Stimulated activated CD8-positive, alpha-beta memory T cell treated with anti-CD3 and anti-CD28 coated beads, Interleukin-4, amount 100 ng/mL, for 4 hours (primary cell): ENCODE measurements at regions not wholly inside any gene's neighbourhood (a gene's known extent, or its start where the extent isn't known, plus 50 kb on each side); places are given as distances from the start of the nearest gene placed in this dataset.

Source experiments
- DNase-seq, 2 donors: peaks; one replicate each; pipeline ENCODE4 v3.0.0-alpha.2; 2020; ENCODE audit warnings: low read depth in 2 of 2, low spot score in 1 of 2

DNA sequence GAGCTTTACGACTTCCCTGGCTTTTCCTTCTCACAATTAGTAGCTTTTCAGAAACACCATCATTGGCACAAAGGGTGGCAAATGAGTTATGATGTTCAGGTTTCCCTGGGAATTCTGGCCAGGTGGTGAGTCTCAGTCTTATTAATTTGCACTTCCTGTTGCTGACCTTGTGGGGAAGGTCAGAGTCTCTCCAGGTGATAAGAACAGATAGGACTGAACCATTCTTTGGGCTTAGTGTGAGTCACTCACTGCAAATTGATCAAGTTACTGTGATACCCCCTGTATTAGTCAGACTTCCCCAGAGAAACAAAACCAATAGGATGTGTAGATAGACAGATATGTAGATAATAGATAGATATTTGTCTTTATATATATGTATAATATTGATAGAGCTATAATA is 53.8 kb upstream of the RANBP3L start:
- DNase-seq = no peak

DNA sequence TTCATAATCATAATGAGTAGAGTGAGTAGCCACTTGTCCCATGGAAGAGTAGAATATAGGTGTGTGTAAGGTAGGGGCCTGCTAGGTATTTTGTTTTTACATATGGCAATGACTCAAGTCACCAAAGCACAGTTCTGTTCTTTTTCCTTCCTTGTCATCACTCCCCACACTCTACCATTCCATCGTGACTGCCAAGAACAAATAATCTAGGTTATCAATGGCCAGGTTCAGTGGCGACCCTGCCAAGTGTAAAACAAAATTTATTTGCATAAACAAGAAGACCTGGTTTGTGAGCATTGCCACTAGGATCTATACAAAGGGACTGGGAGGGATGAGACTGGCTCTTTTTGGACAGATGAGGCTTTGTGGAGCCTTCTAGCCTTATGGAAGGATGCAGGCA is 55.2 kb upstream of the RANBP3L start:
- no peak for DNase-seq

DNA sequence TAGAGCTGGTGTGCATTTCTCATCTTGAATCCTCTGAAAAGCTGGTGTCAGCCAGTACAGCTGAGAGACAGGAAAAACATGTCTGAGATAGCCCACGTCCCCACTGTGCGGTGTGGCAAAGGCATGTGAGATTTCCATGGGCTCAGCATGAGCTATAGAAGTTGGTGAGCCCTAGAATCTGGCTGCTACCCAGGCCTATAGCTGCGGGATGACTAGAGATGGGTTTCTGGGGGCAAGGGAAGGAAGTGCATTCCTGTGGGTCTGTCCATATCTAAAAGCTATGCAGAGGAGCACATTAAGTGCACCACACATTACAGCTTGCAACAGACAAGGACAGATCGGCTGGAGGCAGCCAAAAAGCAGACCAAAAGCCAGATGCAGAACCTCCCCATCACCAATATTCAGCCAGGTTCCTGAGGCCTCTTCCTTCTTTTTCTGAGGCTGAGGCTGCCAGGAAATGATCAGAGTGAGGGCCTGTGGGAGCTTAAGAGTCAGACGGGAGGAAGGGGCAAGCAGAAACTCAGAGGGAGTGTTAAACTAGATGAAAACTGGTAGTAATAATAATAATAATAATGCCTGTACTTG is 55.8 kb upstream of the RANBP3L start:
- DNase-seq = no peak

DNA sequence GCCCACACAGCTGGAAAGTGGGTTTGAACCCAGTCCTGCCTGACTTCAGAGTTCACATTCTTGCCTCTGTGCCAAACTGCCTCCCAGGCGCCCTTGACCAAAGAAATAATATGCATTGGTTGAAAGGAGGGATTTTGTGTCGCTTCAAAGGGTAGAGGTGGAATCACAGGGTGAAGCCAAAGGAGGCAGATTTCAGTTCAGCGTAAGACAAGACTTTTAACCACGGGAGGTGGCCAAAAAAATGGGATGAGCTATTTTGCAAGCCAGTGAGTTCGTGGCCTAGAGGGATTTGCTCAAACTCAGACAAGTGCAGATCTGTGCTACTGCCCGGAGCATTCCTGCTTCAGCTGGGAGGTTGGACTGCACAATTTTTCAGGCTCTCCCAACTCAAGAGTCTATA is 57.6 kb upstream of the RANBP3L start:
- DNase-seq = no peak

DNA sequence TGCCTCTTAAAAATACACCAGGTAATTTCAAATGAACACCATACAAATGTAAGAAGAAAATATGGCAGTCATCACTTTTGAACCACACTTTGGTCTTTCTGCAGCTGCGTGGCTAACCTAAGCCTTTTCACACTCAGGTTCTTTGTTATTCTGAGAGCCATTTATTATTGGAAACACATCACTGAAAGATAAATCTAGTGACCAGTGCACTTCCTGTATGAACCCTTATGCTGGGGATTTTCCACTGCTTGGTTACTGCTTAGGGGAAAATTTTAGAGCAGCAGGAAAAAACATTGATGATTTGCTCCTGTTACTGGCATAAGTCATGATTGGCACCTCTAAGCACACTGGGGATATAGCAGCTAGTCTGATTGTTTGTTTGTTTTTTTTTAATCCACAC is 58.6 kb upstream of the RANBP3L start:
- no peak for DNase-seq

DNA sequence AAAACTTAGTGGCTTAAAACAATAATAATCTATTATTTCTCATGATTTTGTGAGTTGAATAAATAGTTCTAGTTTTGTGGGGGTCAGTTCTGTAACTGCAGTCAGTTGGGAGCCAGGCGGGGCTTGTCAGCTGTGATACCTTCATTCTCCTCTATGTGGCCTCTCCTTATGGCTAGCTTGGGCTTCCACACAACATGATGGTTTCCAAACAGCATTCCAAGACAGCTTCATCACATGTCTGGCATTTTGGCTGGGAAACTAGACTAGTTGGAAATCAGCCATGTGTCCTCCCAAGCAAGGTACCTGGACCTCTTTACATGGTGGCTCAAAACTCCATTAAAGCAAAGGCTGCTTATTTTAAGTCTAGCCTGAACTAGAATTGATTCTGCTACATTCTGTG is 61.4 kb upstream of the RANBP3L start:
- DNase-seq = no peak

DNA sequence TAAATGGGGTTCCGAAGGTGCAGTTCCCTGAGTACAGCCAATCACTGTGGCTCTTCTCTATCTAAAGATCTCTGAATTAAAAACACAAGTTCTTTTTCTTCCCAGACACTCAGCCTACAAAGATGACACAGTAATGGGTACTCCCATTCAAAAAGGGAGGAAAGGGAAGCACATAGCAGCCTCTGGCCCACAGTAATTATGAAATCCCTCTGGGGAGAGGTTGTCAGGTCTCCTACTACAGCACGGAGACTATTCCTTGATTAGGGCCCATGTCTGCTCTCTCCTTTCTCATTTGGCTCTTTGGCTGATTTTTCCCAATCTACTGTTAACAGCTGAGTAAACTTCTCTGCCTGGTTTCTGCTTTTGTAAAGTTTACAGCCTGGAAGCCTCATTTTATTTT is 62.0 kb upstream of the RANBP3L start:
- no peak for DNase-seq

DNA sequence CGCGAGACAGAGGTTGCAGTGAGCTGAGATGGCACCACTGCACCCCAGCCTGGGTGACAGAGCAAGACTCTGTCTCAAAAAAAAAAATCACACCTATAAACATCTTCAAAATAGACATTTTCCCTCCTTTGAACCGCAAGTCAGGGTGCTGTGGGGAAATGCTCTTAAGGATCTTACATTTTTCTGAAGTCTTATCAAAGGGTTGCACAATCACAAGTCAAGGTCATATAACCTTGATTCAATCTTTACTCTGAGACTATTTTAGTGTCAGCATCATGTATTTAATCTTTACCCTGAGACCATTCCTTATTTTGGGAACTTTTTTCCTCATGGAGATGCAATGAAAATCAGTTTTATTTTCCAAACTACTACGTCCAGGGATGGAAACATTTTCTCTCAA is 62.8 kb upstream of the RANBP3L start:
- DNase-seq = no peak

DNA sequence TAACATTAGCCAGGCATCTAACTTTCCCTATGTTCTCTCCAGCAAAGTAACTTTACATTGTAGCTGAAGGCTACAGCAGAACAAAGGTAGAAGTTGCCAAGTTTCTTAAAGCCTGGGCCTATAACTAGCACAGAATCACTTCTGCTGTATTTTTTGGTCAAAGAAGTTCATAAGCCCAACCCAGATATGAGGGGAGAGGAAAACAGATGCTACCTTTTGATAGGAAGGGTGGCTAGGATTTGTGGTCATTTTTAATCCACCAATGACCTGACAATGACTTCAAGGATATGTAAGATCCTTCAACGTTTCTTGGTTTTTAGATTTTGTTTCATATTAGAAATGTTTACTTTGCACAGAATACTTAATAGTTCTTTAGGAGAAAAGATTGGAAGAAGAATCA is 64.2 kb upstream of the RANBP3L start:
- DNase-seq = no peak

DNA sequence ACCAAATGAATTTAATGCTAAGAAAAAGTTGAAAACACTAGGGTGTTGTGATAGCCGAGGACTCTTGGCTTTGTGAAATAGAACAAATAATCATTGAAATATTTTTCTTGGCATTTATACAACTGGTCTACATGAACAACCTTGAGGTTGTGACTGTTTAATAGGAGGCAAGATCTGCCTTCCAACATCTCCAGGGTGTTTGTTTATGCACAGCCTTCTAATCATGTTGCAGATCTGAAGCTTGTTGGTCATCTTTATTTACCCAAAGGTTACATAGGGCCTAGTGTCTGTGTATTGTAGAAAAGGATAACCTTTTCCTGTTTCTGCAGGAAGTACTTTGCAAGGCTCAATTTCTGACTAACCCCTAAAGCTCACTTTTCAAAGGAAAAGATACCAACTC is 65.2 kb upstream of the RANBP3L start:
- no peak for DNase-seq

DNA sequence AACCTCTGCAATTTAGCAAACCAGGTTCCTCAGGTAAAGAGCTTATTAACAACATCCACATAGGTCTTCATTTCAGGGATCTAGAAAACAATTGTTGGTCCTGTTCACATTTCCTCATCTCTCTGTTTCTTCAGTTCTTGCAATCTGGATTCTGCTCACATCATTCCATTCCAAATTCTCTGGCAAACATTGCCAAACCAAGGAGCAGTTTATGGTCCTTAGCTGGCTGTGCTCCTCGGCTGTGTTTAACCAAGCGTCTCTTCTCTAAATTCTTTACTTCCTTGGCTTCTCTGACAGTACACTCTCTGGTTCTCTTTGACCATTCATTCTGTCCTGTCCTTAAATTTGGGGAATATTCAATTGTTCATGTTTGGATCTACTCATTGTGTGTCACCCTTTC is 65.8 kb upstream of the RANBP3L start:
- DNase-seq = no peak

DNA sequence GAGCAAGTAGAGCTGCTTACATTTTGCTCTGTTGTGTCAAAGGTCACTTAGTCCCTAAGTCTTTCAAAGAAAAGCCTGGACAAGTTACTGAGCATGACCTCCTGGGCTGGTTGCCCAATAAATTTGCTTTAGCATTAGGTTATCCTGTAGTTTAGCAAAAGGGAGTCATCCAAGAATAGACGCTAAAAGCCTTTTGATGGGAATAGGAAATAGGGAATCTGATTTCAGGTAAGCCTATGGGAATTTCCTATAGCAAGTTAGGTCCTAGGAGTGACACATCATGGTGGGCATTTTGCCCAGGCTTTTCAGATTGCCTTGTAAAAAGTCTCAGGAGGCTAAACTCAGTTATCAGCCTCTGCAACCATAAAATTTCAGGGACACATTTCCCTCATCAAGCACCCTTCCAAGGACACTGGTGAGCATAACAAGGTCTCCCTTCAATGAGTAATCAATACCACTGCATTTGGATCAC is 67.6 kb upstream of the RANBP3L start:
- DNase-seq = no peak

DNA sequence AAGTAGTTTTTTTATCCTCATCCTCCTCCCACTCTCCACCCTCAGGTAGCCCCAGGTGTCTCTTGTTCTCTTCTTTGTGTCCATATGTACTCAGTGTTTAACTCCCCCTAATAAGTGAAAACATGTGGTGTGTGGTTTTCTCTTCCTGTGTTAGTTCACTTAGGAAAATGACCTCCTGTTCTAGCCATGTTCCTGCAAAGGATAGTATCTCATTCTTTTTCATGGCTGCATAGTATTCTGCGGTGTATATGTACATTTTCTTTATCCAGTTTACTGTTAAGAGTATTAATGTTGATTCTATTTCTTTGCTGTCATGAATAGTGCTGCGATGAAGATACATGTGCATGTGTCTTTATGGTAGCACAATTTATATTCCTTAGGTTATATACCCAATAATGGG is 68.4 kb upstream of the RANBP3L start:
- DNase-seq = no peak

DNA sequence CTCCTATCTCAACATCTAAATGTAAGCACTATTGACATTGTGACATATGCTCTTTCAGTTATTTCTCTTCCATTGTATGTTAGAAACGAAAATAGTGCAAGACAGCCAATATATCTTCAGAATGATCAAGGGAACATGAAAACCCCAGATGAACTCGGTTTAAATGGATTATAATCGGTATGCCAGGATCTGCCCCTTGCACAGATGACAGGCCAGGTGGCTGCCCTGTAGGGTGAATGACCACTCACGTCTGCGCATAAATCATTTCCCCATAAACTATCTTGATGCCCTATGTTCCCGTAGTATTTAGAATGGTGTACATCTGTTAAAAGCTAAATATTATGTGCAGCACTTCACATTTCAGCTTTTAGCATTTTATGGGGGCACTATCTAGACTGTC is 69.7 kb upstream of the RANBP3L start:
- DNase-seq = no peak

DNA sequence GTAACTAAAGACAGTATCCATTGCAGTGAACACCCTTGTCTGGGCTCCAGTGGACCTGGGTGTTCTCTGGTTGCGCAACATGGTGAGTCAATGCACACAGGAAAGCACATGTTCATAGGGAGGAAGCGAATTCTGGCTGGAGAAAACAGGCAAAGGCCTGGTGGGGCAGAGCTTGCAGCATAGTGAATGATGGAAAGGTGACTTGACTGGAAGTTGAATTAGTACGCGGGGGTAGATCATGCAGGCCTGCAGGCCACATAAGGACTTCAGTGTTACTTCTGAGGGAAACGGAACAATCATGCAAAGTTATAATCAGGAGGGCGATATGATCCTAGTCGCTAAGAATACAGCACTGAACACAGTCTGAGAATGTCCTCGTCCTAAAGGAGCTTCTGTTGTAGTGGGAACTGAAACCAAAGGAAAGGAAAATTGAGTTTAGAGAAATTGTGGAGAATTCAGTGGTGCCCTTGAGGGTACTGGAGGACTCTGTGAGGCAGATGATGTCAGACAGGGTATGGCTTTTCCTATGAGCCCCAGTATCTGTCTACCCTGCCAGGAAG is 71.9 kb upstream of the RANBP3L start:
- DNase-seq = no peak

DNA sequence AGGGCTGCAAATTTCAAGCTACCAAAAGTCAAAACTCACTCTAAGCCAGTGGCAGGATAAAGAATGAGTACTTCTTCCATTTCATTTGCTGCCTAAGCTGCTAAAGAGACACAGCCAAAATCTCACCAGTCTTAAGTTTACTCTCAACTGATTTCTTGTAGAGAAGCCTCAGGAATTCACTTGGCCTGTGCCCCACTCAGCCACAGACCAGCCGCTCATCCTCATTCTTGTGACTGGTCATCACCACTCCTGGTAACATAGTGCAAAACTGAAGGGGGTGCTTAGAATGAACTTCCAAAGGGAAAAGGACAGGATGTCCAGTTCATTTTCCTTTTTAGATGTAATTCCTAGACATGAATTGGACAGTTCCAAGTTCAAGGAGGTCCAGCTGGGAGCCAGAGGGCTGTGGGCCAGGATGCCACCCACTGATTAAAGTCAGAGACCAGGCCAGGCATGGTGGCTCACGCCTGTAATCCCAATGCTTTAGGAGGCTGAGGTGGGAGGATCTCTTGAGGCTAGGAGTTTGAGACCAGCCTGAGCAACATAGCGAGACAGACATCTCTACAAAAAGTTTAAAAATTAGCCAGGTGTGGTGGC is 72.7 kb upstream of the RANBP3L start:
- no peak for DNase-seq

DNA sequence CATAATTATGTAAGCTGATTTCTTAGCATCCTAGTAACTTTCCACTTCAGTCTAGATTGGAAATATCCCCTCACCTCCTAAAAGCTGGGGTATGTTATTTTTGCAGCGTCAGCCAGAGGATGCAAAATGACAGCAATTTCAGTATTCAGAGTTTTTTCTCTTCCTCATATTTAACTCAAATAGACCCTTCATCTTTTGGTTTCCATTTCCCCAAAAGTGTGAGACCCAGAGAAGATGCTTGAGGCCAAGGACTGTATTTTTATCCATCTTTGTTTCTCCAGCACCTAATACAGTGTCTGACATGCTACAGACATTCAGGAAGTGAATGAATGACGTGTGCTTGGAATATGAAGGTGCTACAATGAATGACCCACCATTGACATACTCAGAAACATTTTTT is 75.5 kb upstream of the RANBP3L start:
- DNase-seq = no peak

DNA sequence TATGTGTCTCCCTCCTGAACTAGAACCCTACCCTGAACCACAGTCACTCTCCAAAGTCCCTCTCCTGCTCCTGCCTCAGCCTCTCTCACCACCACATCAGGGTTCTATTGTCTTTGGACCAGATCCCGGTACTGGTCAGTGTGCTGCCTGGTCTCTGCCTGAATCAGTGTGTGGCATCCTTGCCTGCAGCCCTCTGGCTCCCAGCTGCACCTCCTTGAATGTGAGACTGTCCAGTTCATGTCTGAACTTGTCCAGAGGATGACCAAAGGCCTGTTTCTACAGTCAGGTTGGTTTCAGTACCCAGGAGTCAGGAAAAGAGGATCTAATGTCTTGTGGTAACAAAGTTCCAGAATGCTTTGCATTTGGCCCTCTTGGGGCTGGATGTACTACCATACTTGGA is 76.8 kb upstream of the RANBP3L start:
- no peak for DNase-seq

DNA sequence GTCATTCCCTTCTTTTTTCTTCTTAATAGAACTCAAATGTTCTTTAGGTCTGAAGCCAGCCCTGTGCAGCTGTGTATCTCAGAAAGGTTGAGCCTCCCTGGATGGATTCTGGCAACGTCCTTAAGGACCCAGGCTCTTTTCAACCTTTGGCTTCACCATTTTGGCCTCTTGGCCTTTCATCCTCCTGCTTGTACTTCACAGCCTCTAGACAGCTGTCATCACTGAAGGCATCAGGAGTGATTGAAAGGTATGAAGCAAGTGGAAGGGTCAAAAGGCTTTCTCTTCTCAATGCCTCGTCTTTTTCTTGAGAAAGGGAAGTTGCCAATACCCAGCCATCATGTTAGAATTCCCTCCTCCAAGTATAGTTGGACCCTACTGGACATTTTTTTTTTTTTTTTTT is 81.2 kb upstream of the RANBP3L start:
- no peak for DNase-seq

DNA sequence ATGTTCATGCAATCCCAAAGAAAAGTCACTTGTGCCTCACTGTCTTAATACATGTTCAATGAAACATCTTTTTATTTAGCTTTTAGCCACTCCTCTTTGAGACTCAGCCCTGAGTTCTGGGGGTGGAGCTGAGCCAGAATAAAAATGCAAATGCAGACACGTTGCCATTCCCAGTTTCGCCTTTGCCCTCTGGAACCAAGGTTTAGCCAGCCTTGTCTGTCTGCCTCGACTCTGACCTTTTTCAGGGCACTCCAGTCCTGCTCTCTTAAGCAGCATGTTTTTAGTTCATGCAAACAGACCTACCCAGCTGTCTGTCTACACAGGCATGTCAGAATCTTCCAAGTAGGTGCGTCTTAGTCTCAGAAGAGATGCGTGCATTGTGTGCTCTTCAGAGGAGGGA is 82.2 kb upstream of the RANBP3L start:
- DNase-seq = no peak

DNA sequence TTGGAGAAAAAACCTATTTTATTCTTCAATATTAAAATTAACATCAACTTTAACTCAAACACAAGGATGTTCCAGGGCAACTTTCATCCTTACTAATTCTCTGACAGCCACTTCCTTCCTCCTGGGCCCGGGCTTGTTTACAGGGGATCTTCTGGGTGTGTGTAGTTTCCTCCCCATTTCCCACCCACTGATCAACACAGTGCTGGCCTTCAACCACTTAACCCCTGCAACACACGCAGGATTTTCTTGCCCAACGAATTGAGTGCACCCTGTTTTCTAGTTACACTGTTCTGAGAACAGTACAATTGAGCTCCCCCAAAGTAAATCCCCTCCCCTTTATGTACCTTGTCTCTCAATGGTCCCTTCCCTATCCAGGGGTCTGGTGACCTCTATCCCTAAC is 83.1 kb upstream of the RANBP3L start:
- no peak for DNase-seq

DNA sequence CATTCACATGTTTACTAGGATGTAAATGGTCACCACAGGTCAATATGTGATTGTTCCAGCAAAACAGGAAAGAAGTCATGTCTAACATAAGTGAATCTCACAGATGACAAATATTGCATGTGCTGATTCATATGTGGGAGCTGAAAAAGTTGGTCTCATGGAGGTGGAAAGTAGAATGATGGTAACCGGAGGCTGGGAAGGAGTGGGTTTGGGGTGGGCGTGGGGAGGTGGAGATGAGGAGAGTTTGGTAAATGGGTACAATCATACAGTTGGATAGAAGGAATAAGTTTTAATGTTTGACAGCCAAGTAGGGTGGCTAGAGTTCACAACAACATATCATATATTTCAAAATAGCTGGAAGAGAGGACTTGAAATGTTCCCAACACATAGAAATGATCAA is 83.8 kb upstream of the RANBP3L start:
- no peak for DNase-seq

DNA sequence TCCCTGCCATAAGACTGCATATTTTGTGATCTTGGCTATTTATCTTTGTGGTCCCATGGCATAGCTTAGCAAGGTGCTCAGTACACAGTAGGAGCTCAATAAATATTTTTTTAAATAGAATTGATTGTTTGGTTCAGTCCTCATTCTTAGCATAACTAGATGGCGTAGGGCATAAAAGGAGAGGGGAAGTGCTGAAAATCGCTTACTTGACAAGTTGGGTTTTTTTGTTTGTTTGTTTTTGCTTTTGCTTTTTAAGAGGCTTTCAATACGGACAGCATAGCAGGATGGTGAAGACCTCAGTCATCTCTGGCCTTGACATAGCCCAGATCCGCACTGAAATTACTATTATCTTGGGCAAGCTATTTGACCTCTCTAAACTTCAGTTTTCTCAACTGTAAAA is 86.6 kb upstream of the RANBP3L start:
- no peak for DNase-seq
